ENCODE measurements at regions not wholly inside any gene's neighbourhood (a gene's known extent, or its start where the extent isn't known, plus 50 kb on each side); places are given as distances from the start of the nearest gene placed in this dataset.
A peak's percentile ranks its signal among the peaks of the same experiment; 100 is the strongest.

- 63% methylated on average over 1 of the region's 1 CpG; no CpG with 5 or more reads in 1 of the 2 donors for WGBS, 2 donors
- Histone ChIP-seq H3K27ac (no peak overlapping the region), H3K27me3 (no peaks in the 10 kb centered on the region), H3K36me3 (no peaks in the 10 kb centered on the region), H3K4me3 (no peak overlapping the region), H3K9me3 (no peaks in the 10 kb centered on the region), H3K4me1 (no peaks in the 10 kb centered on the region)
- no peak for DNase-seq
- TF ChIP-seq EP300 (IDR thresholded peaks at IDR 0.05), result no peak
- TF ChIP-seq CTCF (IDR thresholded peaks at IDR 0.05), result no peak
- no peak for TF ChIP-seq POLR2A (IDR thresholded peaks at IDR 0.05)
- no peak for TF ChIP-seq POLR2AphosphoS5 (IDR thresholded peaks at IDR 0.05)
- no peak for ATAC-seq (ENCODE audit: low FRiP score in 2 of 2)
These were observed 441.8 kb upstream of the SGCD start for GRCh38 chr5:155885199-155885598.

- H3K9me3 ChIP-seq, result no peaks in the 10 kb centered on the region
- 83 to 86% methylated on average over 13 of the region's 13 CpGs for WGBS, 2 donors
- H3K4me1 ChIP-seq, result no peaks in the 10 kb centered on the region
- no peaks in the 10 kb centered on the region for H3K27me3 ChIP-seq
- no peak overlapping the region for H3K4me3 ChIP-seq
- no peak for ATAC-seq (ENCODE audit: low FRiP score in 2 of 2)
- peak in 1 of 2 donors; percentile 58 for DNase-seq
- H3K36me3 ChIP-seq, result no peaks in the 10 kb centered on the region
- H3K27ac ChIP-seq, result no peak overlapping the region
- TF ChIP-seq CTCF (IDR thresholded peaks at IDR 0.05), result no peak
- no peak for TF ChIP-seq POLR2AphosphoS5 (IDR thresholded peaks at IDR 0.05)
- TF ChIP-seq POLR2A (IDR thresholded peaks at IDR 0.05), result no peak
- no peak for TF ChIP-seq EP300 (IDR thresholded peaks at IDR 0.05)
These were observed 440.5 kb upstream of the SGCD start for GRCh38 chr5:155886311-155887031.

GRCh38 chr5:155895484-155895883 lies 431.5 kb upstream of the SGCD start:
- no peak overlapping the region for H3K4me3 ChIP-seq
- WGBS, 2 donors, result 84 to 86% methylated on average over 2 of the region's 2 CpGs
- no peaks in the 10 kb centered on the region for H3K4me1 ChIP-seq
- no peaks in the 10 kb centered on the region for H3K36me3 ChIP-seq
- no peaks in the 10 kb centered on the region for H3K27me3 ChIP-seq
- H3K9me3 ChIP-seq, result no peaks in the 10 kb centered on the region
- no peak for TF ChIP-seq EP300 (IDR thresholded peaks at IDR 0.05)
- no peak for TF ChIP-seq CTCF (IDR thresholded peaks at IDR 0.05)
- TF ChIP-seq POLR2AphosphoS5 (IDR thresholded peaks at IDR 0.05), result no peak
- TF ChIP-seq POLR2A (IDR thresholded peaks at IDR 0.05), result no peak
- DNase-seq (no peak), ATAC-seq (ENCODE audit: low FRiP score in 2 of 2) (no peak)
- H3K27ac ChIP-seq, result no peak overlapping the region

- 74 to 77% methylated on average over 3 of the region's 3 CpGs for WGBS, 2 donors
- no peaks in the 10 kb centered on the region for H3K9me3 ChIP-seq
- H3K4me3 ChIP-seq, result no peak overlapping the region
- no peaks in the 10 kb centered on the region for H3K36me3 ChIP-seq
- H3K4me1 ChIP-seq, result no peaks in the 10 kb centered on the region
- ATAC-seq (ENCODE audit: low FRiP score in 2 of 2) (no peak), DNase-seq (no peak)
- no peak for TF ChIP-seq POLR2AphosphoS5 (IDR thresholded peaks at IDR 0.05)
- TF ChIP-seq POLR2A (IDR thresholded peaks at IDR 0.05), result no peak
- no peak for TF ChIP-seq EP300 (IDR thresholded peaks at IDR 0.05)
- TF ChIP-seq CTCF (IDR thresholded peaks at IDR 0.05), result no peak
- no peak overlapping the region for H3K27ac ChIP-seq
- no peaks in the 10 kb centered on the region for H3K27me3 ChIP-seq
These were observed 429.2 kb upstream of the SGCD start for GRCh38 chr5:155897761-155898160.

GRCh38 chr5:155898284-155898683 lies 428.7 kb upstream of the SGCD start:
- DNase-seq (no peak), ATAC-seq (ENCODE audit: low FRiP score in 2 of 2) (no peak)
- no peaks in the 10 kb centered on the region for H3K36me3 ChIP-seq
- H3K4me1 ChIP-seq, result no peaks in the 10 kb centered on the region
- no peak overlapping the region for H3K27ac ChIP-seq
- H3K9me3 ChIP-seq, result no peaks in the 10 kb centered on the region
- H3K27me3 ChIP-seq, result no peaks in the 10 kb centered on the region
- TF ChIP-seq EP300 (IDR thresholded peaks at IDR 0.05), result no peak
- TF ChIP-seq CTCF (IDR thresholded peaks at IDR 0.05), result no peak
- TF ChIP-seq POLR2A (IDR thresholded peaks at IDR 0.05), result no peak
- H3K4me3 ChIP-seq, result no peak overlapping the region
